ENCODE measurements at regions not wholly inside any gene's neighbourhood (a gene's known extent, or its start where the extent isn't known, plus 50 kb on each side); places are given as distances from the start of the nearest gene placed in this dataset.

GRCh38 chr15:35196273-35196672 is 111.2 kb upstream of the NANOGP8 start:
- Histone ChIP-seq H3K4ac (ENCODE audit: low read depth, low read length) (no peak overlapping the region), H3K14ac (replicated peaks; ENCODE audit: low read depth, low read length) (no peak overlapping the region), H4K91ac (ENCODE audit: insufficient read depth, low read depth, low read length) (no peak overlapping the region), H3K23ac (ENCODE audit: low read depth, low read length) (no peak overlapping the region), H2BK120ac (ENCODE audit: low read depth, low read length) (no peak overlapping the region), H3K4me1 (ENCODE audit: control insufficient read depth, insufficient read depth, low read length) (no peaks in the 10 kb centered on the region), H2BK15ac (ENCODE audit: low read depth, low read length) (no peak overlapping the region), H2BK20ac (ENCODE audit: low read depth, low read length) (no peak overlapping the region), H2AK9ac (replicated peaks; ENCODE audit: low read depth, low read length, poor library complexity) (no peak overlapping the region), H3K27me3 (ENCODE audit: control insufficient read depth, insufficient read depth, low read length) (no peaks in the 10 kb centered on the region), H4K8ac (ENCODE audit: low read depth in 2 of 2, low read length in 2 of 2) (no peak overlapping the region), H2AFZ (replicated peaks; ENCODE audit: low read length, poor library complexity) (no peak overlapping the region), H3K56ac (ENCODE audit: extremely low read depth, insufficient read depth, low read length) (no peak overlapping the region), H2BK5ac (ENCODE audit: low read depth, low read length, poor library complexity, severe bottlenecking) (no peak overlapping the region), H3K9me3 (ENCODE audit: control insufficient read depth, insufficient read depth, low read length) (peaks cover 3% of the 10 kb centered on the region), H4K5ac (ENCODE audit: low read depth, low read length) (no peak overlapping the region), H3K9me1 (ENCODE audit: insufficient read depth, low read length) (no peaks in the 10 kb centered on the region), H3K79me1 (ENCODE audit: low read depth in 1 of 2, low read length in 2 of 2) (no peaks in the 10 kb centered on the region), H3K4me2 (ENCODE audit: low read depth, low read length) (no peak overlapping the region), H3K9ac (ENCODE audit: low read depth, low read length) (no peak overlapping the region), H3K18ac (ENCODE audit: low read depth, low read length) (no peak overlapping the region), H3K36me3 (ENCODE audit: control insufficient read depth, insufficient read depth, low read length) (no peaks in the 10 kb centered on the region), H2AK5ac (ENCODE audit: low read depth, low read length) (no peak overlapping the region), H3K4me3 (ENCODE audit: insufficient read depth, low read depth, low read length) (no peak overlapping the region), H3K27ac (ENCODE audit: insufficient read depth, low read length) (no peak overlapping the region), H4K20me1 (ENCODE audit: insufficient read depth, low read length) (no peaks in the 10 kb centered on the region)
- ATAC-seq (ENCODE audit: low read depth): no peak
- dilution Hi-C loops (cut with HindIII; ENCODE audit: low sequenced_read_pairs, unreplicated experiment): no loop called here
- in situ Hi-C loops (cut with MboI; ENCODE audit: low sequenced_read_pairs): no loop called here
- TF ChIP-seq ELK1 (IDR thresholded peaks at IDR 0.05; ENCODE audit: borderline replicate concordance, low read depth, low read length) (no peak), CEBPB (IDR thresholded peaks at IDR 0.05; ENCODE audit: low read depth, low read length) (no peak), BHLHE40 (IDR thresholded peaks at IDR 0.05; ENCODE audit: low read depth, low read length) (no peak), RAD21 (IDR thresholded peaks at IDR 0.05; ENCODE audit: low read length) (no peak), MXI1 (IDR thresholded peaks at IDR 0.05; ENCODE audit: borderline replicate concordance, low read depth, low read length) (no peak), CTCF (conservative IDR thresholded peaks at IDR 0.05; ENCODE audit: low read depth, low read length) (no peak), MAZ (IDR thresholded peaks at IDR 0.05; ENCODE audit: borderline replicate concordance, low read depth, low read length) (no peak), CHD1 (IDR thresholded peaks at IDR 0.05; ENCODE audit: low read depth, low read length) (no peak), FOS (IDR thresholded peaks at IDR 0.05; ENCODE audit: low read depth, low read length) (no peak), SMC3 (IDR thresholded peaks at IDR 0.05; ENCODE audit: low read depth, low read length) (no peak), RCOR1 (IDR thresholded peaks at IDR 0.05; ENCODE audit: insufficient replicate concordance, low read length) (no peak), NFE2L2 (IDR thresholded peaks at IDR 0.05; ENCODE audit: low read depth, low read length) (no peak), MAFK (IDR thresholded peaks at IDR 0.05; ENCODE audit: low read depth, low read length) (no peak), USF2 (IDR thresholded peaks at IDR 0.05; ENCODE audit: low read depth, low read length) (no peak), RFX5 (IDR thresholded peaks at IDR 0.05; ENCODE audit: low read depth, low read length) (no peak)
- intact Hi-C loops (cut with micrococcal nuclease): no loop called here
- CTCF ChIA-PET: no interaction called here
- DNase-seq: no peak
- no CpG with 5 or more reads among the region's 5 CpGs for WGBS, 2 experiments (ENCODE audit: extremely low coverage in 2 of 2, insufficient read length in 1 of 2)
- BruUV-seq (replicated peaks): no TSS peak
- POLR2A ChIA-PET (ENCODE audit: unreplicated experiment): no interaction called here
